LNCAP (cell line): ENCODE measurements at regions not wholly inside any gene's neighbourhood (a gene's known extent, or its start where the extent isn't known, plus 50 kb on each side); places are given as distances from the start of the nearest gene placed in this dataset.

Experiments
- CTCF ChIP-seq: fragments of 450-650 bp; IDR thresholded peaks from 2 replicates; pipeline ENCODE4 v1.5.1; 2017; ENCODE audit warnings: mild to moderate bottlenecking

GRCh38 chr2:19109518-19109917, 248.9 kb downstream of the OSR1 start:
- TF ChIP-seq CTCF, result no peak

- no peak for TF ChIP-seq CTCF
These were observed 252.0 kb downstream of the OSR1 start for GRCh38 chr2:19106376-19106775.

GRCh38 chr2:19104503-19104902, 253.9 kb downstream of the OSR1 start:
- TF ChIP-seq CTCF, result no peak

GRCh38 chr2:19102696-19103423, 255.6 kb downstream of the OSR1 start:
- no peak for TF ChIP-seq CTCF

- no peak for TF ChIP-seq CTCF
These were observed 256.5 kb downstream of the OSR1 start for GRCh38 chr2:19101968-19102367.

- no peak for TF ChIP-seq CTCF
These were observed 257.9 kb downstream of the OSR1 start for GRCh38 chr2:19100570-19100969.

GRCh38 chr2:19099181-19099580, 259.2 kb downstream of the OSR1 start:
- TF ChIP-seq CTCF, result no peak
